Chondrocyte (in vitro differentiated cells): ENCODE measurements at regions not wholly inside any gene's neighbourhood (a gene's known extent, or its start where the extent isn't known, plus 50 kb on each side); places are given as distances from the start of the nearest gene placed in this dataset.
"Not testable (repeated sequence)": the region's sequence is repeated elsewhere in the genome, so short reads cannot be mapped to it uniquely, and the experiment has no call there.

Source experiments
- DNase-seq: peaks from one replicate; pipeline ENCODE4 v3.0.0; 2021; ENCODE audit warnings: mixed read lengths, low spot score
- H3K27ac Mint-ChIP-seq: one replicate; pipeline ENCODE4 v1.8.0; 2021; ENCODE audit warnings: mild to moderate bottlenecking, moderate library complexity, mixed read lengths; ENCODE audit not compliant: unreplicated experiment
- H3K27me3 Mint-ChIP-seq: 2 replicates; pipeline ENCODE4 v1.8.0; 2021; ENCODE audit warnings: low read depth, mixed read lengths
- H3K36me3 Mint-ChIP-seq: 2 replicates; pipeline ENCODE4 v1.8.0; 2021; ENCODE audit warnings: low read depth, mixed read lengths
- H3K4me1 Mint-ChIP-seq: 2 replicates; pipeline ENCODE4 v1.8.0; 2021; ENCODE audit warnings: low read depth, mild to moderate bottlenecking, mixed read lengths
- H3K4me3 Mint-ChIP-seq: one replicate; pipeline ENCODE4 v1.8.0; 2021; ENCODE audit warnings: mild to moderate bottlenecking, moderate library complexity, mixed read lengths; ENCODE audit not compliant: unreplicated experiment
- H3K9me3 Mint-ChIP-seq: 2 replicates; pipeline ENCODE4 v1.8.0; 2021; ENCODE audit warnings: low read depth, mixed read lengths
- CTCF ChIP-seq: fragments of 200-600 bp; sonication (generic); IDR thresholded peaks from 2 replicates; pipeline ENCODE4 v1.5.0; 2021; ENCODE audit warnings: antibody characterized with exemption, mild to moderate bottlenecking, moderate library complexity

GRCh38 chr3:153397794-153398193, 235.8 kb downstream of the RAP2B start:
- Mint-ChIP-seq H3K4me3 (no peak overlapping the region), H3K27ac (no peak overlapping the region), H3K36me3 (peaks cover 3% of the 10 kb centered on the region), H3K27me3 (no peaks in the 10 kb centered on the region), H3K4me1 (peaks cover 10% of the 10 kb centered on the region), H3K9me3 (peaks cover 13% of the 10 kb centered on the region)
- no peak for DNase-seq
- no peak for TF ChIP-seq CTCF

GRCh38 chr3:153399636-153400035, 237.6 kb downstream of the RAP2B start:
- H3K27ac Mint-ChIP-seq, result no peak overlapping the region
- no peaks in the 10 kb centered on the region for H3K9me3 Mint-ChIP-seq
- no peak for TF ChIP-seq CTCF

GRCh38 chr3:153400641-153401040, 238.6 kb downstream of the RAP2B start:
- Mint-ChIP-seq H3K27ac (no peak overlapping the region), H3K36me3 (no peaks in the 10 kb centered on the region), H3K9me3 (no peaks in the 10 kb centered on the region), H3K27me3 (no peaks in the 10 kb centered on the region), H3K4me3 (no peak overlapping the region), H3K4me1 (peaks cover 14% of the 10 kb centered on the region)
- no peak for DNase-seq
- no peak for TF ChIP-seq CTCF

More at GRCh38 chr3:153399636-153400035, 237.6 kb downstream of the RAP2B start:
- DNase-seq, result no peak
- Mint-ChIP-seq H3K4me1 (peaks cover 14% of the 10 kb centered on the region), H3K36me3 (no peaks in the 10 kb centered on the region), H3K27me3 (no peaks in the 10 kb centered on the region), H3K4me3 (no peak overlapping the region)

- no peak overlapping the region for H3K27ac Mint-ChIP-seq
- no peak overlapping the region for H3K4me3 Mint-ChIP-seq
- H3K27me3 Mint-ChIP-seq, result no peaks in the 10 kb centered on the region
- no peaks in the 10 kb centered on the region for H3K9me3 Mint-ChIP-seq
- H3K4me1 Mint-ChIP-seq, result peaks cover 12% of the 10 kb centered on the region
- no peak for DNase-seq
- TF ChIP-seq CTCF, result no peak
- H3K36me3 Mint-ChIP-seq, result no peaks in the 10 kb centered on the region
Observed at GRCh38 chr3:153404157-153404556, 242.1 kb downstream of the RAP2B start.

- H3K9me3 Mint-ChIP-seq, H3K4me3 Mint-ChIP-seq, H3K27me3 Mint-ChIP-seq, H3K4me1 Mint-ChIP-seq, H3K27ac Mint-ChIP-seq, DNase-seq, H3K36me3 Mint-ChIP-seq: not testable (repeated sequence)
Observed at GRCh38 chr3:153405320-153405719, 243.3 kb downstream of the RAP2B start.

GRCh38 chr3:153410517-153410916, 248.5 kb downstream of the RAP2B start:
- H3K9me3 Mint-ChIP-seq, result no peaks in the 10 kb centered on the region
- peaks cover 12% of the 10 kb centered on the region for H3K27me3 Mint-ChIP-seq
- peaks cover 12% of the 10 kb centered on the region for H3K4me1 Mint-ChIP-seq
- no peak overlapping the region for H3K4me3 Mint-ChIP-seq
- no peaks in the 10 kb centered on the region for H3K36me3 Mint-ChIP-seq
- H3K27ac Mint-ChIP-seq, result no peak overlapping the region
- no peak for DNase-seq
- no peak for TF ChIP-seq CTCF
